GM12891 (cell line): ENCODE measurements at regions not wholly inside any gene's neighbourhood (a gene's known extent, or its start where the extent isn't known, plus 50 kb on each side); places are given as distances from the start of the nearest gene placed in this dataset.

ENCODE experiments used
- POLR2AphosphoS5 ChIP-seq: IDR thresholded peaks from 2 replicates; pipeline ENCODE4 v1.6.1; 2011; ENCODE audit warnings: low read depth, low read length, control low read depth
- POU2F2 ChIP-seq: IDR thresholded peaks from 2 replicates; pipeline ENCODE4 v1.6.1; 2011; ENCODE audit warnings: low read depth, mild to moderate bottlenecking, control low read depth, low read length, moderate library complexity

DNA sequence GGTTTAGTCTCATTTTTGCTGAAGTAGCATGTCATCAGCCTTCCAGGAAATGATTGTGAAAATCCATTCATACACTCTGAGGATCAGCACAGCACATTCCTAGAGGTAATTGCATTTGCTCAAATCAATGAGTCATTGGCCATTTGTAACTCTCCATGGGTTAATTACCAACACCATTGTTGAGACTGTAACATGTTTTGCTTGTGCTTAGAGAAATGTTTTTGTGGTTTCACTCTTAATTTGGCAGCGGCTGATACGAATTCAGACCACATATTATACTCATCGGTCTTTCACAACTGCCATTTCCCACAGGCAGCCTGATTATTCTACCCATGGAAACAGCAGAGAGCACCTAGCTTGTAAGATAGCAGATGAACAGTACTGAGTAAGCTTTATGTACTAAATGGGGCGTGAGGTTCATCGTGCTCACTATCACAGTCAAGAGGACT, 110.3 kb downstream of the NHLRC3 start:
- TF ChIP-seq POLR2AphosphoS5 (no peak), POU2F2 (no peak)
